K562 (cell line): ENCODE measurements at regions not wholly inside any gene's neighbourhood (a gene's known extent, or its start where the extent isn't known, plus 50 kb on each side); places are given as distances from the start of the nearest gene placed in this dataset.

ENCODE experiments used
- EZH2 ChIP-seq: IDR thresholded peaks from 2 replicates; pipeline ENCODE4 v1.6.1; 2012; ENCODE audit warnings: low read depth, mild to moderate bottlenecking, inconsistent platforms, low read length, borderline replicate concordance
- NFYB ChIP-seq: IDR thresholded peaks from 2 replicates; pipeline ENCODE4 v1.6.1; 2011; ENCODE audit warnings: mild to moderate bottlenecking, moderate library complexity; ENCODE audit not compliant: insufficient read length; ENCODE audit errors: extremely low read depth
- POLR2A ChIP-seq: fragments of 450-650 bp; conservative IDR thresholded peaks from 2 replicates; pipeline ENCODE4 v1.6.1; 2016

DNA sequence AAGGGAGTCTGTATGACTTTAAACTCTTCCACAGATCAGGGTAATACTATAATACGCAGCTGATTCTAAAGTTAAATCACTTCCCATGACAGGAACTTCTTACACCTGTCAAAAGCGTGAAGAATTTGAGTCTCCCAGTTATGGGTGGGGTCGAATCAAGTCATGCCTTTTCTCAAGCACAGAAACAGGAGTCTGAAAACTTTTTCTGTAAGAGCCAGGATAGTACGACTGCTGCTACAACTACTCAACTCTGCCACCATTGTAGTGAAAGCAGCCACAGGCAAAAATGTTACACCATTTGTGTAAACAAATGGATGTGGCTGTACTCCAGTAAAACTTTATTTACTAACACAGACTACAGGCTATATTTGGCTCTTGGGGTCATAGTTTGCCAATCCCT lies 90.3 kb downstream of the DUSP6 start:
- no peak for TF ChIP-seq POLR2A
- TF ChIP-seq EZH2 = no peak
- no peak for TF ChIP-seq NFYB
